CD4-positive, alpha-beta T cell treated with Interleukin-6 for 4 hours (primary cell): ENCODE measurements at regions not wholly inside any gene's neighbourhood (a gene's known extent, or its start where the extent isn't known, plus 50 kb on each side); places are given as distances from the start of the nearest gene placed in this dataset.

Source experiments
- DNase-seq: peaks from one replicate; pipeline ENCODE4 v3.0.0-alpha.2; 2020; ENCODE audit warnings: mixed read lengths

DNA sequence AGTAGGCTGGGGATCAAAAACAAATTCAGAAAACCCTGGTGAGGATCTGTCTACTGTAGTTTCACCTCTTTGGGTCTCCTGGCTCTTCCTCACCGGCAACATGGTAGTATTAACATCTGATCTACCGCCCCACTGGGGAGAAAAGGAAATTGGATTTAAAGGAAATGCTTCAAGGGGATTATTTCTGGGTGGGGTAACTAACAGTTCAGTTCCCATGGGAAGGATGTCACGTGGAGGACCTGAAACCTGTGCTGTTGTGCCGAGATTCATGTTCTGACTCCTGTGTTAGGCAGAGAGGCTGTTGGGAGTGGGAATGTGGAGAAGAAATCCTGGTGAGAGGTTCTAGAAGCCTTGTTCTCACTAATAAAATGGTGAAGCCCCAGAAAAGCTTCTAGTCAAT lies 254.4 kb downstream of the BCOR start:
- no peak for DNase-seq

DNA sequence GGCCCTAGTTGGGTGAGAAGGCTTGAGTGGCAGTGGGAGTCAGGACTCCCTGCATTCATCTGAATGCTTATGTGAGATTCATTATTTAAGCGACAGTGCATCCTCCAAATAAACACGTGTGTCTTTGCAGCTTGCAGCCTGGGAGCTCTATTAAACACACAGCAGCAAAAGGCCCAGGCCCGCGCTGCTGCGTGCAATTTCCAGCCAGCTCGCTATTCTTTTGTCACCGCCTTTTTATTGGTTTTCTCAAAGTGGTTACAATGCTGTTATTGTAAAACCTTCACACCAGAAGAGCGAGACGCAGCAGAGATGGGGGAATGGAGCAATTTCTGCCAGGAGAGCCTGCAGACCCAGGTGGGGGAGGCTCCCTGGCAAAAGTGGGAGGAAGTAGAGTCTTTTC lies 252.5 kb downstream of the BCOR start:
- DNase-seq = no peak

DNA sequence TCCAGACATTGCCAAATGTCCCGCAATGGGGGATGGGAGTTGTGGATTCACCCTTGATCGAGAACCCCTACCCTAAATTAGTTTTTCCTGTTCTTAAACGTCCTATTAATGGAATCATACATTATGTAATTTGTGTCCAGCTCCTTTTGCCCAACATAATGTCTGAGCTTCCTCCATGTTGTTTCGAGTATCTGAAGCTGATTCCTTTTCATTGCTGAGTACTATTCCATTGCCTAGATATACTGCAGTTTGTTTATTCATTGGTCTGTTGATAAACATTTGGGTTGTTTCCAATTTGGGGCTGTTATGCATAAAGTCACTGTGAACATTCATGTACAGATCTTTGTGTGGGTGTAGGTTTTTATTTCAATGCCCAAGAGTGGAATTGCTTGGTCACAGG lies 251.3 kb downstream of the BCOR start:
- no peak for DNase-seq

DNA sequence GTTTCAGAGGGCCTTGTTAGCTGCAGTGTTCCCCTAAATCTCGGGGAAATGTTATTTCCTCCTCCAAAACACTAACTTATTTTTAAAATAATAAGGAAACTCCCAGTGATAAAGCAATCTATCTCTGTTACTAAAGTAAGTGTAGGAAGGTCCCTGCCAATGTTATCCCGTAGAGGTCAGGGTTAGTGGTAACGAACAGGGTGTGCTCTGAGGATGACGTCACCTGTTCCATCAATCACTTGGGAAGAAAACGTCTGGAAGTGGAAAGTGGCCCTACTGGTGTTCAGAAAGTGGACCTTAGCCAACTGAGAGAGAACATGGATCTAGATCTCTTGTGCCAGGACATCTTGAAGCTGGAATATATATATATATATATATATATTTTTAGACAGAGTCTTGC lies 249.5 kb downstream of the BCOR start:
- no peak for DNase-seq

DNA sequence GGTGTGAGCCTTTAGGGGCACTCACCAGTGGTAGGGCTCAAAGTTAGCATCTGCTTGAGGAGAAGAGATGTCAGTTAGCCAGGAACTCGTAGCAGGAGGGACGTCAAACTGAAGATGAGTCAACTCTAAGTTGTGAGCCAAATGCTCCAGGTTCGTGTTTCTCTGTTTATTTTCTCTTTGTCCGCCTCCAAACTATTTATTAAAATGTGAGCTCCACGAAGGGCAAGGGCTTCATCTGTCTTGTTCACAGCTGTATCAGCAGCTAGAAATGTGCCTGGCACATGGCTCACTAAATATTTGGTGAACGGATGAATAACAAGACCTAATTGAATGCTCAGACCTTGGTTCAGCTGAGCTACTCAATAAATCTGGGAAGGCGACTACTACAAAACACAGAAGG lies 248.9 kb downstream of the BCOR start:
- DNase-seq = no peak

DNA sequence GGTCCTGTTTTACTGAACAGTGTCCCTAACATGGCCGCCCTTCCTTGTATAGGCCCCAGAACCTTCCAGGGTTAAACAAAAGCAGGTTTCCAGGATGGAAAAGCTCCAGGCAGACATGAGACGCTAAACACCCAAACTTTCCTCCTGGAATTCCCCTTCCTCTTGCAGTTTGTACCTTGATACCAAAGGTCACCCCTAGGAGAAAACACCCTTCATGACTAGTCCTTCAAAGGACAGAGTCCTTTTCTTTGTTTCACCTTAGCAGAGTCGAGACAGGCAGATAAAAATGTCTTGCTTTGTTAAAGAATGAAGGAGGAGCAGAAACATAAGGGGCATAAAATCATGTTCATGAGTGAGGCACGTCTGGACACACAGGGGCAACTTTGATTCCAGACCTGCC lies 247.5 kb downstream of the BCOR start:
- DNase-seq = no peak

DNA sequence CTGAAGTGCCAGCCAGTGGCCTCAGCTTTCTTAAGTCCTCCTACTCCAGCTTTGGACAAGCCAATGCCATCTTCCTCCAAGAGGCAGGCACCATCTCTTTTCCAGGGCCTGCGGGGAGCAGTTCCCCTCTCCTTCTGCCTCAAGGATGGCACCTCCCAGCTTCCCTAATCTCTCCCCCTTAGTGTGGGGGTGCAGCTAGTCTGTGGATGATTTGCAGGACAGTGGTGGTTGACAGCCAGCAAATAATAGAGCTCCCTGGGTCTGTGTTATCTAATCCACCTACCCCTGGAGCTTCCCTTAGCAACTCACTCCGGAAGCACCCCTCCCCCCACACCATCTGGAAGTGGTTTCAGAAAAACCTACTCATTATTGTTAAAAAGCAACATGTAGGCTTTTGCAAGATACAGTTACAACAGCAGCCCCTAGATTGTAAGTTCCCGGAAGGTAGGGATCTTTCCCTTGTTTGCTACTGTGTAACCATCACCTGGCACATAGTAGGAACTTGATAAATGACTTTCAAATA lies 247.1 kb downstream of the BCOR start:
- peak; percentile 73 for DNase-seq

DNA sequence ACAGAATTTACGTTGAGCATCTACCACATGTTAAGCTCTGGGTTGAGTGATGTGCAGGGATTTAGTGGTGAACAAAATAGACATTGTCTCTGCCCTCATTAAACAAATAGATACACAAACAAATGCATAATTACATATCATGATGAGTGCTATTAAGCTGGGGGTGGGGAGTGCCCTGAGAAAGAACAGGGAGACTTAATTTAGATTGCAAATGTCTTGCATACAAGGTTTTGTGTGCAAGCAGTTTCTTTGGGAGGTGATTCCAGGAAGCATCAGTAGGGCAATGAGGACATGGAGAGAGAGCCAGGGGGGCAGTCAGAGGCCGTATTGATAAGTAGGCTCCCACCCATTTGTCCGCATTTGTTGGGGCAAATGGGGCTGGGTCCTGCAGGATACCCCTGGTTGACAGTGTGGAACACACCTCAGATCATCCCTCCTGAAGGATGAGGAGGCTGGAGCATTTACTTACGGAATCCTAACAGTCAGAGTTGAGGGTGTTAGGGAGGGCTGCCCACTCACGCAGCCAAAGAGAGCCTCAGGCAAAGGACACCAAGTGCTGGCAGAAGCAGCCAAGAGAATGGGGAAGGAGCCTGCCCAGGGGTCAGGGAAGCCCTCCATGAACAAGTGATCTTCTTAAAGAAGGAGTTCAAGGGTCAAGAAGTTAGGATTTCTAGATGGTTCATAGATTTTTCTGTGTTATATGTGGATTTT lies 245.9 kb downstream of the BCOR start:
- no peak for DNase-seq

DNA sequence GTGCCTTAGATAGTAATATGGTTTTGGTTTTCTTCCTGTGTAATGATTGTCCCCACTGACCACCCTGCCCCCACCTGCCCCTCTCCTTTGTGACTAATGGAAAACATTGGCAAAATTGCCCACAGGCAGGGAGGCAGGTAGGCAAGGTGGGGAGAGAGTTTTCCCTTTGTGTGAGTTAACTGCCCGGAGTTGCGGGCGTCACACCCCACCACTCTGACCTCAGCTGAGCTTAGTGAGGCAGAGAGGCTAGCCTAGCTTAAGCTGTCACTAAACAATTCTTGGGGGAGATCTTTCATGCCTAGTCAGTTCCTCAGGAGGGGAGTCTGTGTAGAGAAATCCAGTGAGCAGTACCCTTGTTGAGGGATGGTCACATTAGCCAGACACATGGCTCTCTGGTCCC lies 245.3 kb downstream of the BCOR start:
- no peak for DNase-seq

DNA sequence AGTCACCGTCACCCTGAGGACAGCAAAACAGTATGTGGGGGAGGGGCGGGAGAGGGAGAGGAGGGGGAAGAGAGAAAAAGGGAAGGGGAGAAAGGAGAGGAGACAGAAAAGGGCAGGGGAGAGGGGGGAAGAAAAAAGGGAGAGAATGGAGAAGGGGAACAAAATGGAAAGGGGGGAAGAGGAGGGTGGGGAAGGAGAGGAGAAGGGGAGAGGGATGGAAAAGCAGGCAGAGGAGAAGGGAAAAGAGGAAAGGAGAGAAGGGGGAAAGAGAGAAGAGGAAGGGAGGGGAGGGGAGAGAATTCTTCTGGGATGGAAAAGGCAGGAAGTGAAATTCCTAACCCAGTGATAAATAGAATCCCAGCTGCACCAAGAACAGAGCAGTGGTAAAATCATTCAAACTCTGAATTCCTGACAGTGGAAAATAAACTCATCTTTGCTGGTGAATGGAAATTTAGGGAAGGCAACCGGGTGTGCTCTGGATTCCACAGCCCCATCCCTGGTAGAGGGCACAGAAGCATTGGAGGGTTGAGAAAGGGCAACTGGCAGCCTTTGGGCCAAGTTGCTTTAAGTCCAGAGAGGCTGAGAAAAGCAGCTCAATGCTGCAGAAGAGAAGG lies 244.2 kb downstream of the BCOR start:
- no peak for DNase-seq

DNA sequence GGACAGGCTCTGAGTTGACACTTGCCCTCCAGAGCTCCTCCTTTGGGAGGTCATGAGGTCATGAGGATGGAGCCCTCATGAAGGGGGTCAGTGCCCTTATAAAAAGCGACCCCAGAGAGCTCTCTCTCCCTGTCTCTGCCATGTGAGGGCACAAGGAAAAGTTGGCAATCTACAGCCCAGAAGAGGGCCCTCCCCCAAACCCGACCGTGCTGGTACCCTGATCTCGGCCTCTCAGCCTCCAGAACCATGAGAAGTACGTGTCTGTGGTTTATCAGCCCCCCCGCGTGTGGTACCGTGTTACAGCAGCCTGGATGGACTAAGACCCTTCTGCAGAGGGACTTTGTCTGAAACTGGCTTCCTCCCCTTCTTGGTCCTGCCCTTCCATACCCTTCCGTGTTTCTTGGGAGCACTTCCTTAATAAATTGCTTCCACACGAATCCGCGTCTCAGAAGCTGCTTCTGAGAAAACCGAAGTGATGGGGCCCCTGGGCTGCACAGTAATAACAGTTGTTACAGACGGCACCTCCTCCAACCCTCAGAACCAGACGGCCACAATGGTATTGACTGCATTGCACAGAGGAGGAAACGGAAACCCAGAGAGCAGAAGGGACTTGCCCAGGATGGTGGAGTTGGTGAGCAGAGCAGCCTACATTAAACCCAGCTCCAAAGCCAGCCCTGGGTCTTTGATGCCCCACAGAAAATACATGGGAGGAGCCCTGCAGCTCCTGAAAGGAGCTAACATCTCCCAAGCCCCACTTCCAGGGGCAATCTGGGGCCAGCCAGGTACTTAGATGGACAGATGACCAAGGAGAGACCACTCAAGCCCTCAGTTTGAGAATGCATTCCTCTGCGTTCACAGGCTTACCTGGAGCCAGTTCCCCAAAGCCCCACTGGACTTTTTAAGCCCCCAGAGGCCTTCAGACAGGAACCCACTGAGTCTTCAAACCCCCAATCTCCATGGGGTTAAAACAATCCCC lies 242.7 kb downstream of the BCOR start:
- peak; percentile 79 for DNase-seq

DNA sequence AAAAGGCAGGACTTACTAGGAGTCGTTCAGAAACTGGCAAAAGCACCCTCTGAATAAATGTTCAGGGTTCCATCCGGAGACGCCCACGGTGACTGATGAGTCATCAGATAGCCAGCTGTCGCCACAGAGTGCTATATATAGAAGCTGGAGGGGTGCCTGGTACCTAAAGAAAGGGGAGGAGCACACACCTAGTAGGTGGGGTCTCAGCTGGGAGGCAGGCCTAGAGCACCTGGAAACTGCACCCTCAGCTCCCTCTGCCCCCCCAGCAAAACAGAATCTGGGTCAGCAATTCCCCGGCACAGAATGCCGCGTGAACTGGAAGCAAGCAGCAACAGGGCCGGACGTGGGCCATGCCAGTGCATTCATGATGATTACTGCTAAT lies 242.0 kb downstream of the BCOR start:
- peak; percentile 84 for DNase-seq

DNA sequence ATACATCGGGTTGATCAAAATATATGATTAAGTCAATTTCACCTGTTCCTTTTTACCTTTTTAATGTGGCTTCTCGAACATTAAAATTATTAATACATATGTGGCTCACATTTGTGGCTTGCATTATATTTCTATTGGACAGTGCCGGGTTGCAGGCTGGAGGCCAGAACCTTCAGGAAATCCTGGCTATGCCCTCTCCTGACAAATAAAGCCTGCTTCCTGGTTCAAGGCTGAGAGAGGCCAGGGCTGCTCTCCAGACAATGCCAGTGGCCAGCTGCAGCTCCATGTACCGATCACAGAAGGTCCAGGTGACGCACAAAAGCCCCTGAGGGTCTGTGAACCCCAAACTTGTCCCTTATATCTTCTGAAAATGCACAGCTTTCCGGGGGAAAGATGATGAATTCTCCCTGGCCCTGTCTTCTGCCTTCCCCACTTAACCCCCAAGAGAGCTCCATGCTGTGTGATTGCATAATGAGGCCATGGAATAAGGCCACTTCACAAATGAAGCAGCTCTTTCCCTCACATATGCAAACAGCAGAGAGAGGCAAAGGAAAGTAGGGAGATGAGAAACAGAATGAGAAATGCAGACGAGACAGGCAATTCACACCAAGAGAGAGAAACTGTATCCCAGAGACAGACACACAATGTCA lies 241.2 kb downstream of the BCOR start:
- DNase-seq = no peak

DNA sequence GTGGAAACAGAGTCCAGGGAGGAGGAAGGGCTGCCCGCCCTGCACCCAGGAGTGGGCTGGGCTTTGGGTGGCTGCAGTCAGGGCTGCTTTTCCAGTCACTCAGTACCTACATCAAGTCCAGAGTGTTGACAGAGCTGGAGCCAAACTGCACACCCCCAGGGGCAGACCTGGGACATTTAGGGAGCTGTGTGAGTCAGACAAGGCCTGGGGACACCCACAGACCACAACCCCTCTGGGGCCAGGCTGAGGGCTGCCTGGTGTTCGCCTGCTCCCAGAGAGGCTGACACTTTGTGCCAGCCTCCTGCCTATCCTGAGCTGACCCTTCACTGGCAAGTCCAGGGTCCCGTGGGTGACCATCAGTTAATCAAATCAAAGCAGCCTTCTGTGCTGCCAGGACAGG lies 240.0 kb downstream of the BCOR start:
- DNase-seq = peak; percentile 27

DNA sequence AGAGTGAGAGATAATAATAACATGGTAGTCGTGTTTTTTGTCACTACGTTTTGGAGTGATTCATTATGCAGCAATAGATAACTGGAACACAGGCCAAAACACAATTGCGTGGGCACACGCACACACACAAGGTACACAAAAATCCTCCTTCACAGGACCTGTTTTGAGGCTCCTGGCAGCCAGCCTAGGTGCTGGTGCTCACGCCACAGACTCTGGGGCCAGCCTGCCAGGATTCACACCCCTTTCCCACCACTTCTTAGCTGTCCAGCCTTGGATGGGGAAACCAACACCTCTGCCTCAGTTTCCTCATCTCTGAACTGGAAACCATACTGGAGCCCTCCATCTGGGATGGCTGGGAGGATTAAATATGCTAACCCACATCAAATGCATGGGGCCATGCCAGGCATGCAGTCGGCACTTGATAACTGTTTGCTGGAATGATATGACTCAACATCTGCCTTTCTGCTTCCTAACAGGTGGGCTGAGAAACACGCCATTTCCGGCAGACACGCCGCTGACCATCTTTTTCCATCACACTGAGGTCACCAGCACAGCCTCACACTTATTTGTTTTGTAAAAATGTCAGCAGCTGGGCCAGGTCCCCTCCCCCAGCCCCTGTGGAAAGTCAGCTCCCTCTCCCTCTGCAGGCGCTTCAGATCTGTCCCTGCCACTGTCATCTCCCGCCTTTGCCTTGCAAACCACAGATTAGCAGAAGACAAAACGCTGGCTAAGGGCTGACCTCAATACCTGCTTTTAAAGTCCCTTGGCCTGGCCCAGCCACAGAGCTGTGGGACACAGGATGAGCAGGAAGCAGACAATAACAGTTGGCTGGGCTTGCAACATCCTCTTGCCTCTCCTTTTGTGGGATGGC lies 237.5 kb downstream of the BCOR start:
- peak; percentile 85 for DNase-seq

DNA sequence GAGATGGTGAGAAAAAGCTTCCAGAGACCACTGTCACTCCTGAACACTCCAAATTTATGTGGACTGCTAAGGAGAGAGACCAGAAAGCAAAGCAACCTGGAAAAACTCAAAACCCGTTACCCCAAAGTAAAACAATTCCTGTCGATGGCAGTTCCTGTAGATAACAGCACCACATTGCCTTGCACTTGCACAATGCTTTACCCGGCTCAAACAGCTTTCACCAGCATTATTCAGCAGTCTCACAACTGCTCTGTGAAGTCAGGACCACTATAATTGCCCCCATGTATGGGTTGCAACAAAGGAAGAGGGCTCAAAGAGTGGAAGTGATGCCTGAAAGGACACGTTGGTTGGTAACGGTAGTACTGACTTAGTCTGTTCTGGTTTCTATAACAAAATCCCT lies 234.8 kb downstream of the BCOR start:
- no peak for DNase-seq

DNA sequence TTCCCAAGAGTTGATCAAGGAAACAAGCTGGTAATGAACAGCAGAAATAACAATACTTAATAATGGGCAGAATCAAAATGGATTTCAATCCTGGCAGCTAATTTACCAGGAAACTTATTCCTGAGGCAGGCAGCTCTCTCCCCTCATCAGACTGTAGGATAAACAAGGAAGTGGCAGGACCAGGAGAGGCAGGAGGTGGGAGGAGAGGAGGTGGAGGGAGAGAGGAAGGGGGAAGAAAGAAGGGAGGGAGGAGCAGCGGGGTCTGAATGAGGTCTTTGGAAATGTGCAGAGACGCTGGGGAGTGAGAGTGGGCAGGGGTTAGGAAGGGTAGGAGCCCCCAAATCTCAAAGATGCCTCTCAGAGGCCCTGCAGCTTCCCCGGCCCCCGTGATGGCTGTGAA lies 231.5 kb downstream of the BCOR start:
- DNase-seq = no peak

DNA sequence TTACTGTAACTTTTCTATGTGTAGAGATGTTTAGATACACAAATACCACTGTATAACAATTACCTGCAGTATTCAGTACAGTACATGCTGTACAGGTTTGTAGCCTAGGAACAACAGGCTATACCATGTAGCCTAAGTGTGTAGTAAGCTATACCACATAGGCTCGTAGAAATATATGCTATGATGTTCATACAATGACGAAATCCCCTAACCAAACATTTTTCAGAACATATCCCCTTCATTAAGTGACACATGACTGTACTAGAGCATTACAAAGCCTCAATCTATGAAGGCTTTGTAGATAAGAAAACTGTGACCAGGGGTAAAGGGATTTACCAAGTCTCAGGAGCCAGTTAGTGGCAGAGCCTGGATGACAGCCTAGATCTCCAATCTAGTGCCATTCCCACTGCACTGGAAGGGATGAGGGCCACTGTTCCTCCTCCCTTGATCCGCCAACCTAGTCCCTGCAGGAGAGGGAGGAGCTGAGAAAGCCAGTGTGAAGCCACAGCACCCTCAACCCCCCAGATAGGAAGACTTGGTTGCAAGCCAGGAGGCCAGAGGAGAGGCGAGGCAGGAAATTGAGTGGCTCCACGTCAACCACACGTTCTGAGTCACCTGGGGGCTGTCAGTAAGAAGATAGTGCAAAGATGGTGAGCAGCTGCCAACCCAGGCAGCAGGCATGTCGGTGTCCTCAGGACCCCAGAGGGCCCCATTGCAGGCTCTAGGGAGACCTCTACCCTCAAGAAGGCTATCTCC lies 227.7 kb downstream of the BCOR start:
- DNase-seq = peak; percentile 83

DNA sequence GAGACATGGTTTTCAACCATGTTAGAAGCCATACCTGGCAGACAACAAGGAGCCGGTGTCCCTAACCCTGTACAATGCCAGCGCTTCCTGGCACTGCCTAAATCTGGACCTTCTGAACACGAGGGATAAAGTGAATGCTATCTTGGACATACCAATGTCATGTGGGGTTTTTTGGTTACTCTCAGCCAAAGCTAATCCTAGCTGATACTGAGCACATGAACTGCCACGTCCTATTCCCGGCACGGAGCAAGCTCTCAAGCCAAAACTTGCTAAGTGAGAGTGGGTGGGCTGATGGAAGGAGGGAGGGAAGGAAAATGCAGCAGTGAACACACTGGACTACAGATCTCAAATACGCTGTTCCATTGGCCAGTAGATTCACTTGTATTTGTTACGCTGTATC lies 226.1 kb downstream of the BCOR start:
- DNase-seq = no peak

DNA sequence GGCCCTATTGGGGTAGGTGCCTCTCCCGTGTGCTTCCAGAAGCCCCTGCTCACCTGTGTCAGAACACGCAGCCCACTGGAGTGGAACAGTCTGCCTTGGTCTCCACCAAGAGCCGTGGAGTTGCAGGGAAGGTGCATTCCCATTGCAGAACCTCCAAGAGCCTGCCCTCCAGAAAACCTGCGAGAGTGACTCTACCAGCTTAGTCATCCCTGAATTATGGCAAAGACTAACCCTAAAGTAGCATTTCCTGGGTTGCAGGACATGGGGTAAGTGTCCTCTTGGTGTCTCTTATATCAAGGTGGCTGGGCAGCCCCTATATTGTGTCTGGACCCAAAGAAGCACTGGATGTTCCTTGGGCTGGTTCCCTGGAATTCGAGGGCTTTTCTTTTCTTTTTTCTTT lies 224.6 kb downstream of the BCOR start:
- DNase-seq = no peak

DNA sequence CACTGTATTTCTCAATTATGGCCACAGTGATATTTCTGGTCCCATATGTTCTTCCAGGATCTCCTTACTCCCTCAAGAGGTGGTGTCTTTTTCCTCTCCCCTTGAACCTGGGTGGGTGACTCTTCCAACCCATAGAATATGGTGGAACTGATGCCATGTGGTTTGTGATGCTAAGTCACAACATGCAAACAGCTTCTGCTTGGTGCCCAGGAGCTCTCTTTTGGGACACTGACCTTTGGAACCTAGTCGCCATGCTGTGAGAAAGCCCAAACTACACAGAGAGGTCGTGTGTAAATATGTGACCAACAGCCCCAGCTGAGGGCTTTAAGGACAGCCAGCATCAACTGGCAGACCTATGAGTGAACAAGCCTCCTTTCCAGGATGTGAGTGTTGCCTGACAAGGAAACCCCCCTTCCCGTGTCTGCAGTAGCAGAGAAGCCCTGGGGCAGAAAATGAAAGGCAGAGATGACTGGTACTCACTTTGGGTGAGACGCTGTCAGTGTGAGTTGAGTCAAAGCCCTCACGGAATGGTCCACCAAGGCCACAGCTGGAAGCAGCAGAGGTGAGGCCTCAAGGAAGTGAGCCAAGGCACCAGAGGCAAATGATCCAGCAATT lies 223.4 kb downstream of the BCOR start:
- peak; percentile 50 for DNase-seq
